OCI-M1 (cell line): ENCODE measurements at regions not wholly inside any gene's neighbourhood (a gene's known extent, or its start where the extent isn't known, plus 50 kb on each side); places are given as distances from the start of the nearest gene placed in this dataset.

Experiments
- DNase-seq: peaks from one replicate; lab custom pipeline; 2025; lab: John Stamatoyannopoulos, UW

- no peak for DNase-seq
These were observed 66.9 kb upstream of the C15orf39 start for GRCh38 chr15:75134748-75135147.

GRCh38 chr15:75136118-75136517, 65.6 kb upstream of the C15orf39 start:
- DNase-seq: no peak

- DNase-seq: no peak
These were observed 64.9 kb upstream of the C15orf39 start for GRCh38 chr15:75136758-75137157.

GRCh38 chr15:75138016-75138999, 63.4 kb upstream of the C15orf39 start:
- DNase-seq: no peak

- peak; percentile 91 for DNase-seq
These were observed 61.4 kb upstream of the C15orf39 start for GRCh38 chr15:75140080-75140879.

GRCh38 chr15:75142499-75142898, 59.2 kb upstream of the C15orf39 start:
- DNase-seq: peak; percentile 14

- peak; percentile 21 for DNase-seq
These were observed 57.8 kb upstream of the C15orf39 start for GRCh38 chr15:75143738-75144334.

- no peak for DNase-seq
These were observed 56.4 kb upstream of the C15orf39 start for GRCh38 chr15:75145027-75145841.

- peak; percentile 69 for DNase-seq
These were observed 53.4 kb upstream of the C15orf39 start for GRCh38 chr15:75148280-75148679.

GRCh38 chr15:75149867-75150709, 51.6 kb upstream of the C15orf39 start:
- DNase-seq: peak; percentile 66

- DNase-seq: peak; percentile 45
These were observed 50.2 kb upstream of the C15orf39 start for GRCh38 chr15:75151214-75152128.
